Stimulated activated CD8-positive, alpha-beta memory T cell treated with anti-CD3 and anti-CD28 coated beads, Interleukin-7, amount 100 ng/mL, for 1 hour (primary cell): ENCODE measurements at regions not wholly inside any gene's neighbourhood (a gene's known extent, or its start where the extent isn't known, plus 50 kb on each side); places are given as distances from the start of the nearest gene placed in this dataset.
A peak's percentile ranks its signal among the peaks of the same experiment; 100 is the strongest.

Source experiments
- DNase-seq, 2 donors: peaks; one replicate each; pipeline ENCODE4 v3.0.0-alpha.2; 2020; ENCODE audit warnings: low read depth in 2 of 2

GRCh38 chr2:225140723-225141122 is 98.5 kb upstream of the DOCK10 start:
- no peak for DNase-seq

GRCh38 chr2:225137971-225138370 is 95.7 kb upstream of the DOCK10 start:
- DNase-seq: no peak

GRCh38 chr2:225136552-225136951 is 94.3 kb upstream of the DOCK10 start:
- no peak for DNase-seq

GRCh38 chr2:225131898-225132297 is 89.6 kb upstream of the DOCK10 start:
- DNase-seq: no peak

GRCh38 chr2:225130093-225130492 is 87.8 kb upstream of the DOCK10 start:
- no peak for DNase-seq

GRCh38 chr2:225124311-225125017 is 82.2 kb upstream of the DOCK10 start:
- DNase-seq: no peak

DNA sequence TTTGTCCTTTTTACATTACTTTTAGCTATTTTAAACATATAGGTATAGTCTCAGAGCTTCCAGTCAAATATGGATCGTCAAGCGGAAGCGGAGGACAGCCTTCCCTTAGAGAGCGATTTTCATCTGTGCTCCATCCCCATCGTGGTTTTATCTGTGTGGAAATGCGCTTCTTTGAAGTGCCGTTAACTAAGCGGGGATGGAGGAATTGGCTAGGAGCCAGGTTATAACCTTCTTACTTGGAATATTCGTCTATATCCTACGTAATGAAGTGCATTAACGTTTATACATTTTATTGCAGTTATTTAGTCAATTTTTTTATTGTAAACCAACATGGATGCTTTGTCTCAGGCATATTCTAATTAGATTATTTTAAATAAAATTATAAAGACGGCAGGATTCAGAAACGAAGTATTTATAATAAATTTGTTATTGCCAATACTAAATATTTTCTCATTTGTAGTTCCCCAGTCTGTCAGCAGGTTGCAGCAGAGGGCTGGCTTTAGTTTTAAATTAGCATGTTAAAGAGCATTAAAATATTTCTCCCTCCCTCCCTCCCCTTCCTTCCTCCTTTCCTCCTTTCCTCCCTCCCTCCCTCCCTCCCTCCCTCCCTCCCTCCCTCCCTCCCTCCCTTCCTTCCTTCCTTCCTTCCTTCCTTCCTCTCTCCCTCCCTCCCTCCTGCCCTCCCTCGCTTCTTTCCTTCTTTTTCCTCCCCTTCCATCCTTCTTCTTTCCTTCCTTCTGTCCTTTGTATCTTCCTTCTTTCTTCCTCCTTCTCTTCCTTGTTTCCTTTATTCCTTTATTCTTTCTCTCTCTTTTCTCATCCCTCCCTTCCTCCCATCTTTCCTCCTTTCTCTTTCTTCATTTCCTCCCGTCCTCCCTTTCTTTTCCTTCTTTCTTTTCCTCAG is 80.6 kb upstream of the DOCK10 start:
- DNase-seq: peak in 1 of 2 donors; percentile 10

DNA sequence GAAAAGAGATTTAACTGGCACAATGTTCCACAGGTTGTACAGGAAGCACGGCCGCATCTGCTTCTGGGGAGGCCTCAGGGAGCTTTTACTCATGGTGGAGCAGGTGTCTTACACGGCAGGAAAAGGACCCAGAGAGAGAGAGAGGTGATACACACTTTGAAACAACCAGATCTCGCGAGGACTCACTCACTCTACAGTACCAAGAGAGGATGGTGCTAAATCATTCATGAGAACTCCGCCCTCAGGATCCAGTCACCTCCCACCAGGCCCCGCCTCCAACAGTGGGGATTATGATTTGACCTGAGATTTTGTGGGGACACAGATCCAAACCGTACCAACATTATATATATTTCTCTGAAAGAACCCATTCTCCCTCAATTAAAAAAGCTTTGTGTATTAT is 79.7 kb upstream of the DOCK10 start:
- DNase-seq: no peak

DNA sequence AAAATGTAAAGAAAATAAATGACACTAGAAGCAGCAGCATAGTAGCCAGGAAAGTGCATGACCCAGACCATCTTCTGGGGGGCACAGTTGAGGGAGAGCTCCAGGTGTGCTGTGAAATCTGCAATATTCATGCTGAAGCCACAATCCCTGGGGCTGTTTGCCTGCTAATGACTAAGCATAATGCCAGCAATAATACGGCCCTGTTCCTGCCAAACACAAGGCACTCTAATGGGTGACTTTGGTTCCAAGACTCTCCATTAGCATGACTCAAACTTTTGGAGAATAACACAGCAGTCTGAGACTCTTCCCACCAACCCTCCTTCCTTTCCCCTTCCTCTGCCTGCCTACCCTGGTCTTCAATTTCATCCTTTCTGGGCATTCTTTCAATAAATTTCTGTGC is 77.9 kb upstream of the DOCK10 start:
- DNase-seq: no peak

DNA sequence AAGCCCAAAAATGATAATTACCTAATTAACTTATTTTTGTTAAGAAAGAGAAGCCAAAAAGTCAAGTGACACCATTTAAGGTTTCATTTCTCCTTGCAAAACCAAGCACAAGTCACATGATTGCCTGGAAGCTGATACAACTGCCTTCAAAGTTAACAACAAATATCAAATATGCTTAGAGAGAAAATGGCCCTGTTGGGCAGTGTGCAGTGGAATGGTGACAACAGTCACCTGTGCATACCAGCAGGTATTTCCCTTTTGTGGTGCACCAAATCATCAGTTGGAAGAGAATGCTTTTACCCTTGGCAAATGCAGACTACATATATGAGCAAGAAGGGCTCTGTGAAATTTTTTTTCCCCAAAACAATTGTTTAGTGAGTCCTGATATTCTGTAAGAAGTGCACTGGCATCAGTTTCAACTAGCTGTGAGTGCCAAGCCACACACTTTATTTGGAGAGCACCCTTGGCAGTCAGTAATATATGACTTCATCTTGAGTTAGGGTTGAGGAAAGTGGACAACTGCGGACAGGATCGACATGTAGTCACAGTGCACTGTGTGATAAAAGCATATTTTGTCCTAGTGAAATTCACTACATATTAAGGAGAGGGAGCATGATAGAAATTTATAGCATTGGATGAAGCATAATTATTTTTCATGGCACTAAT is 74.9 kb upstream of the DOCK10 start:
- DNase-seq: no peak

DNA sequence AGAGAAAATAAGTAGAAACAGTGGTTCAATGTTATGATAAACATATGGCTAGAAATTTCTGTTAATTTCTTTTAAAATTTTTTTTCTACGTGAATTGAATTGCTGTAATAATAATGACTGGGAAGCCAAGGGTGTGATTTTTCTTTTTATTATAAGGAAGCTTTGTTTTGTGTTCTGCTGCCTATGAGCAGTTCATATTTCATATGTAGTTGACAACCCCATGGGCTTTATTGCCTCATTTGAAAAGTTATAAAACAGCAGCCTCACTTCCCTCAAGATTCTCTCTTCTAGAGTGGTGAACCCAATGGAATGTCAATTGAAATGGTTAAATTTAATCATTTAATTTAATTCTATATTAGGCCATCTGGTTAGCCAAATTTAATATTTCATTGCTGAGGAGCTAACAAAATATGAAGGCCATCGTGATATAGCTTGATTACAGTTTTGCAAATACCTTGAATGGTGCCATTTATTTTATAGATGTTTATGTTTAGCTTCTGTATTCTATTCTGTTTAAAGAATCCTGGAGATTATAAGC is 72.6 kb upstream of the DOCK10 start:
- no peak for DNase-seq

DNA sequence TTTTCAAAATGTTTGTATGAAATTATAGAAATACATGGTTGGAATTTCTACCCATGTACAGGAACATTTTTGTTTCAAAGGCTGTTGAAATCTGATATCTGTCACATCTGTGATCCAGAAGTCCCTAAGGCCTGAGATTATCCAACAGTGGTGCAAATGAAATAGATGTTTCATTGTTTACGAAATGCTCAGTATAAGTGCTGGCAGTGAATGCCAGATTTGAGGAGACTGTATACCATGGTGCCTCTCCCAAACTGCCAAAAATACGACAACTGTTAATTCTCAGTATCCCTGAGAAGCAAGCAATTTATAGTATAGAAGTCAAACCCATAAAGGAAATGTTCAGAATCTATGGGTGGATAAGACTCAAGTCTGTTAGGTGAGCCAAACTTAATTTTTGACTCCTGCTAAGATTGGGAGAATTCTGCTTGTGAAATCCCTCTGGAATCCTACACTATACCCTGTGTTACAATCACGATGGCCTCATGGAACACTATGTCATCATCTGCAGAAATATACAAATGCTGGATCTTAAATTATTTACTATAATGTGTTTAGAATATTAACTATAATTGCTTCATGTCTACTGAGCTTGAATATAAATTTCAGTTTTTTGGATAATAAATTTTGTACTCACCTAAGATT is 71.2 kb upstream of the DOCK10 start:
- no peak for DNase-seq

DNA sequence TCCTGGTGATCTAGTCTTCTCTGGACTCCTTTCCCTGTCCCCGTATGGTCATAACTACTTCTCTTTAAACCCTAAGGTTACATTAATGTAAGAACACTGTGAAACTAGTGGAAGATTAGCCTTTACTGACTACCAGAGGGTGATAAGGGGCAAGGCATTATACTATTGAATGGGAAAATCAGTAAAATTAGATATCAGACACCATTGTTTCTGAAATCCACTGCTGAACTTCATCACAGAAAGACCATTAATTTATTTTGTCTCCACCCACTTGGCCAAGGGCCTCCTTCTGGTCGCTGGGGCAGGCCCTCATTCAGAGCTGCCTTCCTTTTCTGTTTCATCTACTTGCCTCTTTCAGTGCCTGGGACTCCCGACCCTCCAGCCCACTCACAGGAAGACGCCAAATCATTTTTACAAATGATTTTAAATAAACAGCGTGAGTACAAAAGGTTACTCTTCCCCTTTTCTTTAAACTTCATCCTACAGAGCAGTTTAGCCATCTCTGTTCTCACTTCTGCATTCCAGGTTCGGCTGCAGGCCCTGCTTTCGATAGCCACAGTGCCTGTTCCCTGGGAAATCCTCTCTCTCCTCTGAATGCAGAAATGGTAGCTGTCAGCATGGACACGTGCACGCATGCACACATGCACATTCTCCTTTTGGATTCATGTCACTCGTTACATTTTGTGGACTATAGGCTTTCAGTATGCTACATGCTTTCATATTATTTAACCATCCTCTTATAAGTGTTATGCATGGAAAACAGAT is 70.3 kb upstream of the DOCK10 start:
- DNase-seq: no peak

GRCh38 chr2:225108805-225109204 is 66.5 kb upstream of the DOCK10 start:
- DNase-seq: no peak

DNA sequence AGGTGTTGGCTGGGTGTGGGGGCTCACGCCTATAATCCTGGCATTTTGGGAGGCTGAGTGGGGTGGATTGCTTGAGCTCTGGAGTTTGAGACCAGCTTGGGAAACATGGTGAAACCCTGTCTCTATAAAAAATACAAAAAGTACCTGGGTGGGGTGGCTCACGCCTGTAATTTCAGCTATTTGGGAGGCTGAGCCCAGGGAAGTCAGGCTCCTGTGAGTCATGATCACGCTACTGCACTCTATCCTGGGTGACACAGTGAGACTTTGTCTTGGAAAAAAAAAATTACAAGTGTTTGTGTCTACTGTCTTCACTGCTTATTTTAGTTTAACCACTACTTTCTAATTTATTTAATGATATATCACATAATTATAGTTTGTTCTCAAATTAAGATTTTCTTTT is 62.7 kb upstream of the DOCK10 start:
- DNase-seq: no peak

DNA sequence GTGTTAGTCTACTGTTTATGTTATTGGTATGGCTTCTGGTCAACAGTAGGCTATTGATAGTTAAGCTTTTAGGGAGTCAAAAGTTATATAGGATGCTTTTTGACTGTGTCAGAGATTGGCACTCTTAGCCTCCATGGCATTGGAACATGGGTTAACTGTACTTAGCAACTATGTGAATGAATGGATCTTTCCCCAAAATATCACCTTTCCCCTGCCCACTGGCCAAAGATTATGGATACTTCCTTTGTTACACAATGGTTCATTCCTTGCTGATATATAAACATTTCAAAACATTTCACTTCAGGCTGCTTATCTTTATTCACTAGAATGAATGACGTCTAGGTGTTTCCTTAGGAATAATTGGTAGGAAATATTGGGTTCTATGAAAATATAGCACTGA is 62.1 kb upstream of the DOCK10 start:
- no peak for DNase-seq

- DNase-seq: no peak
Observed at GRCh38 chr2:225103737-225104141, 61.5 kb upstream of the DOCK10 start.

GRCh38 chr2:225100856-225101294 is 58.6 kb upstream of the DOCK10 start:
- DNase-seq: no peak

DNA sequence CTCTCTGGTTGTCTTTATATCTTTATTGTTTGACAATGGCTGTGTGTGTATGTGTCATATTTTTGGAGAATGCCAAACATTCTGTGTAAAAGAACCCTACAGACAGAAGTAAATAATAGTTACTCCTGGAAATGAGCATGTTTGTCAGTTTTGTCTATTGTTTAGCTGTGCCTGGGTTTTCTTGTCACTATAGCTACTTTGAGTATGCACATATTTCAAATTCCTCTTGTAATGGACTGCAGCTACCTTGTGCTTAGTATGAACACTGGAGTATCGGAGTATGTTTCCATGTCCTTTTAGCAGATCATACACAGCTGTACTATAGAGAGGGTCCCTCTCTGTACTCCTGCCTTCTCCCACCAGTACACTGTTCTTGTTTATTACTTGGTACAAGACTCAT is 58.0 kb upstream of the DOCK10 start:
- no peak for DNase-seq

- no peak for DNase-seq
Observed at GRCh38 chr2:225097035-225097434, 54.8 kb upstream of the DOCK10 start.
